NCI-H82 treated with DMSO at 0.1 percent for 48 hours (cell line): ENCODE measurements at regions not wholly inside any gene's neighbourhood (a gene's known extent, or its start where the extent isn't known, plus 50 kb on each side); places are given as distances from the start of the nearest gene placed in this dataset.
"Not testable (repeated sequence)": the region's sequence is repeated elsewhere in the genome, so short reads cannot be mapped to it uniquely, and the experiment has no call there.

Source experiments
- DNase-seq: peaks from one replicate; lab custom pipeline; 2025; ENCODE audit not compliant: unreplicated experiment; lab: John Stamatoyannopoulos, UW

- no peak for DNase-seq
Measured at GRCh38 chr11:71130106-71130505, 122.3 kb downstream of the SHANK2 start.

- no peak for DNase-seq
Measured at GRCh38 chr11:71129624-71130023, 122.8 kb downstream of the SHANK2 start.

GRCh38 chr11:71127806-71128205, 124.6 kb downstream of the SHANK2 start:
- DNase-seq = no peak

GRCh38 chr11:71126401-71126800, 126.0 kb downstream of the SHANK2 start:
- not testable (repeated sequence) for DNase-seq

- no peak for DNase-seq
Measured at GRCh38 chr11:71125150-71125549, 127.2 kb downstream of the SHANK2 start.

GRCh38 chr11:71124127-71124526, 128.2 kb downstream of the SHANK2 start:
- no peak for DNase-seq

GRCh38 chr11:71120471-71120896, 131.9 kb downstream of the SHANK2 start:
- no peak for DNase-seq

GRCh38 chr11:71119656-71120269, 132.6 kb downstream of the SHANK2 start:
- DNase-seq = no peak

- DNase-seq = no peak
Measured at GRCh38 chr11:71118671-71119250, 133.6 kb downstream of the SHANK2 start.

GRCh38 chr11:71117311-71117710, 135.1 kb downstream of the SHANK2 start:
- no peak for DNase-seq

- DNase-seq = no peak
Measured at GRCh38 chr11:71116693-71117040, 135.7 kb downstream of the SHANK2 start.

- no peak for DNase-seq
Measured at GRCh38 chr11:71115770-71116692, 136.3 kb downstream of the SHANK2 start.

GRCh38 chr11:71114124-71114851, 138.1 kb downstream of the SHANK2 start:
- no peak for DNase-seq

- DNase-seq = no peak
Measured at GRCh38 chr11:71112990-71113389, 139.4 kb downstream of the SHANK2 start.

- no peak for DNase-seq
Measured at GRCh38 chr11:71112454-71112853, 139.9 kb downstream of the SHANK2 start.

GRCh38 chr11:71109586-71109985, 142.8 kb downstream of the SHANK2 start:
- no peak for DNase-seq

GRCh38 chr11:71109186-71109585, 143.2 kb downstream of the SHANK2 start:
- no peak for DNase-seq

- DNase-seq = no peak
Measured at GRCh38 chr11:71108013-71108865, 144.1 kb downstream of the SHANK2 start.

GRCh38 chr11:71106671-71107070, 145.7 kb downstream of the SHANK2 start:
- DNase-seq = no peak

- no peak for DNase-seq
Measured at GRCh38 chr11:71103266-71103665, 149.1 kb downstream of the SHANK2 start.
